Progenitor cell of endocrine pancreas (in vitro differentiated cells): ENCODE measurements at regions not wholly inside any gene's neighbourhood (a gene's known extent, or its start where the extent isn't known, plus 50 kb on each side); places are given as distances from the start of the nearest gene placed in this dataset.

Experiments
- DNase-seq: peaks from one replicate; pipeline ENCODE4 v3.0.0; 2021; ENCODE audit warnings: low spot score; ENCODE audit not compliant: unreplicated experiment
- H3K27ac Mint-ChIP-seq: 2 replicates; pipeline ENCODE4 v1.8.0; 2021; ENCODE audit warnings: mild to moderate bottlenecking, moderate library complexity, mixed read lengths
- H3K27me3 Mint-ChIP-seq: 2 replicates; pipeline ENCODE4 v1.8.0; 2021; ENCODE audit warnings: mixed read lengths
- H3K36me3 Mint-ChIP-seq: 2 replicates; pipeline ENCODE4 v1.8.0; 2022; ENCODE audit warnings: mixed read lengths; ENCODE audit not compliant: insufficient read depth
- H3K4me1 Mint-ChIP-seq: 2 replicates; pipeline ENCODE4 v1.8.0; 2021; ENCODE audit warnings: low read depth, mixed read lengths
- H3K4me3 Mint-ChIP-seq: 2 replicates; pipeline ENCODE4 v1.8.0; 2021; ENCODE audit warnings: low read depth, mild to moderate bottlenecking, moderate library complexity, mixed read lengths
- H3K9me3 Mint-ChIP-seq: 2 replicates; pipeline ENCODE4 v1.8.0; 2021; ENCODE audit warnings: low read depth, mixed read lengths
- CTCF ChIP-seq: fragments of 200-600 bp; sonication (generic); IDR thresholded peaks from one replicate; pipeline ENCODE4 v1.5.0; 2021; ENCODE audit warnings: antibody characterized with exemption, mild to moderate bottlenecking; ENCODE audit not compliant: unreplicated experiment

- DNase-seq, result no peak
- Mint-ChIP-seq H3K27me3 (peaks cover 7% of the 10 kb centered on the region), H3K4me3 (no peak overlapping the region), H3K36me3 (no peaks in the 10 kb centered on the region), H3K4me1 (peaks cover 14% of the 10 kb centered on the region), H3K27ac (no peak overlapping the region), H3K9me3 (no peaks in the 10 kb centered on the region)
- no peak for TF ChIP-seq CTCF
Observed at GRCh38 chr22:44410451-44410991, 87.5 kb downstream of the RTL6 start.

- H3K36me3 Mint-ChIP-seq, result no peaks in the 10 kb centered on the region
- H3K27ac Mint-ChIP-seq, result no peak overlapping the region
- peaks cover 14% of the 10 kb centered on the region for H3K4me1 Mint-ChIP-seq
- TF ChIP-seq CTCF, result no peak
- H3K4me3 Mint-ChIP-seq, result no peak overlapping the region
- no peaks in the 10 kb centered on the region for H3K9me3 Mint-ChIP-seq
- no peak for DNase-seq
- peaks cover 7% of the 10 kb centered on the region for H3K27me3 Mint-ChIP-seq
Observed at GRCh38 chr22:44409974-44410316, 88.1 kb downstream of the RTL6 start.

GRCh38 chr22:44409211-44409973, 88.6 kb downstream of the RTL6 start:
- no peak overlapping the region for H3K4me3 Mint-ChIP-seq
- DNase-seq, result no peak
- no peaks in the 10 kb centered on the region for H3K9me3 Mint-ChIP-seq
- peaks cover 14% of the 10 kb centered on the region for H3K4me1 Mint-ChIP-seq
- H3K36me3 Mint-ChIP-seq, result no peaks in the 10 kb centered on the region
- no peak overlapping the region for H3K27ac Mint-ChIP-seq
- H3K27me3 Mint-ChIP-seq, result peaks cover 7% of the 10 kb centered on the region
- TF ChIP-seq CTCF, result no peak

- TF ChIP-seq CTCF, result no peak
- no peaks in the 10 kb centered on the region for H3K9me3 Mint-ChIP-seq
- no peak overlapping the region for H3K27ac Mint-ChIP-seq
- no peak overlapping the region for H3K4me3 Mint-ChIP-seq
- DNase-seq, result no peak
- no peaks in the 10 kb centered on the region for H3K36me3 Mint-ChIP-seq
- peaks cover 7% of the 10 kb centered on the region for H3K27me3 Mint-ChIP-seq
- peaks cover 14% of the 10 kb centered on the region for H3K4me1 Mint-ChIP-seq
Observed at GRCh38 chr22:44408829-44409192, 89.2 kb downstream of the RTL6 start.

- Mint-ChIP-seq H3K9me3 (no peaks in the 10 kb centered on the region), H3K36me3 (no peaks in the 10 kb centered on the region), H3K27ac (no peak overlapping the region), H3K4me3 (no peak overlapping the region), H3K4me1 (peaks cover 14% of the 10 kb centered on the region), H3K27me3 (peaks cover 7% of the 10 kb centered on the region)
- TF ChIP-seq CTCF, result no peak
- no peak for DNase-seq
Observed at GRCh38 chr22:44407987-44408828, 89.8 kb downstream of the RTL6 start.
